SU-DHL-6 (cell line): ENCODE measurements at regions not wholly inside any gene's neighbourhood (a gene's known extent, or its start where the extent isn't known, plus 50 kb on each side); places are given as distances from the start of the nearest gene placed in this dataset.

Source experiments
- EZH2phosphoT487 ChIP-seq: fragments of 200-600 bp; sonication (generic), shearing (Covaris generic); conservative IDR thresholded peaks from 2 replicates; pipeline ENCODE4 v1.6.1; 2018; ENCODE audit warnings: mild to moderate bottlenecking, antibody characterized with exemption, low read length, moderate library complexity, mixed read lengths
- TF ChIP-seq, protein P1 (sequence below): fragments of 200-600 bp; sonication (generic); IDR thresholded peaks from one replicate; pipeline ENCODE4 v1.5.1; 2017; ENCODE audit warnings: antibody characterized with exemption, mild to moderate bottlenecking, low read length, moderate library complexity; ENCODE audit not compliant: insufficient read depth, poor library complexity, severe bottlenecking

DNA sequence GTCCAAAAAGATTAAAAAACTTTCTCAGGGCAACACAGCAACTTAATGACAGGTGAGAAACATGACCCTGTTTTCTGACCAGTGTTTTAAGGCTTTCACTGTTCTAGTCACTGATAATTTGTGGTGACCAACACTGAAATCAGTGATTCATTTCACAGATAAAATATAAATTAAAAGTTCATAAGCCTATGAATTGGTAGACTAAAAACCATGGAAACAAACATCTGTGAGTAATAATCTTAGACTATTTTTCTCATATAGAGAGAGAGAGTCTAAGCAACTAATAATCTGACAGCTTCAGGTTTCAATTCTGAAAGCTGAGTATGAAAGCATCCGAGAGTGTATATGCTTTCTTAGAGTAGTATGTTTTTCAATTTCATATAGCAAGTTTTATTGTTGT is 536.9 kb downstream of the ADGRL2 start:
- TF ChIP-seq, protein P1, sequence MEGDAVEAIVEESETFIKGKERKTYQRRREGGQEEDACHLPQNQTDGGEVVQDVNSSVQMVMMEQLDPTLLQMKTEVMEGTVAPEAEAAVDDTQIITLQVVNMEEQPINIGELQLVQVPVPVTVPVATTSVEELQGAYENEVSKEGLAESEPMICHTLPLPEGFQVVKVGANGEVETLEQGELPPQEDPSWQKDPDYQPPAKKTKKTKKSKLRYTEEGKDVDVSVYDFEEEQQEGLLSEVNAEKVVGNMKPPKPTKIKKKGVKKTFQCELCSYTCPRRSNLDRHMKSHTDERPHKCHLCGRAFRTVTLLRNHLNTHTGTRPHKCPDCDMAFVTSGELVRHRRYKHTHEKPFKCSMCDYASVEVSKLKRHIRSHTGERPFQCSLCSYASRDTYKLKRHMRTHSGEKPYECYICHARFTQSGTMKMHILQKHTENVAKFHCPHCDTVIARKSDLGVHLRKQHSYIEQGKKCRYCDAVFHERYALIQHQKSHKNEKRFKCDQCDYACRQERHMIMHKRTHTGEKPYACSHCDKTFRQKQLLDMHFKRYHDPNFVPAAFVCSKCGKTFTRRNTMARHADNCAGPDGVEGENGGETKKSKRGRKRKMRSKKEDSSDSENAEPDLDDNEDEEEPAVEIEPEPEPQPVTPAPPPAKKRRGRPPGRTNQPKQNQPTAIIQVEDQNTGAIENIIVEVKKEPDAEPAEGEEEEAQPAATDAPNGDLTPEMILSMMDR: no peak
- TF ChIP-seq EZH2phosphoT487: no peak
